Activated naive CD8-positive, alpha-beta T cell treated with anti-CD3 and anti-CD28 coated beads, Interleukin-2, amount 50 U/mL, for 24 hours (primary cell): ENCODE measurements at regions not wholly inside any gene's neighbourhood (a gene's known extent, or its start where the extent isn't known, plus 50 kb on each side); places are given as distances from the start of the nearest gene placed in this dataset.

Source experiments
- ATAC-seq: fragments of 150-1000 bp; cut with Tn5 transposase; one replicate; pipeline ENCODE4 v1.10.0; 2021
- DNase-seq: peaks from one replicate; pipeline ENCODE4 v3.0.0; 2021
- H3K27ac Mint-ChIP-seq: one replicate; pipeline ENCODE4 v1.8.0; 2021; ENCODE audit warnings: mild to moderate bottlenecking, mixed read lengths
- H3K27me3 Mint-ChIP-seq: one replicate; pipeline ENCODE4 v1.8.0; 2021; ENCODE audit warnings: mixed read lengths
- H3K36me3 Mint-ChIP-seq: one replicate; pipeline ENCODE4 v1.8.0; 2021; ENCODE audit warnings: low read depth, mixed read lengths
- H3K4me1 Mint-ChIP-seq: one replicate; pipeline ENCODE4 v1.8.0; 2021; ENCODE audit warnings: mixed read lengths
- H3K4me3 Mint-ChIP-seq: one replicate; pipeline ENCODE4 v1.8.0; 2021; ENCODE audit warnings: mild to moderate bottlenecking, moderate library complexity, mixed read lengths
- H3K9me3 Mint-ChIP-seq: one replicate; pipeline ENCODE4 v1.8.0; 2021; ENCODE audit warnings: mixed read lengths

DNA sequence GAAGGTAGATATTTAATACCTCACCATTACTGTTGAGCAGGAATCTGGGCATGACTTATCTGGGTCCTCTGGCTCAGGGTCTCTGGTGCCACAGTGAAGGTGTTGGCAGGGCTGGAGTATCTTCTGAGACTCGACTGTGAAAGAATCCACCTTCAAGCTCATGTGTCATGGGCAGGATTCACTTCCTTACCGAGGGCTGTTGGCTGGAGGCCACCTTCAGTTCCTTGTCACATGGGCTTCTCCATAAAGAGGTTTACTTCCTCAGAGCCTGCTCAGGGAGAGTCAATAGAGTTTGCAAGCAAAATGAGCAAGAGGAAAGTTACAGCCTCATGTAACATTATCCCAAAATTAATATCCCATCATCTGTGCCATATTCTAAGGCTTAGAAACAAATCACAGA, 459.5 kb downstream of the NR2F2 start:
- ATAC-seq (no peak), DNase-seq (no peak)
- Mint-ChIP-seq H3K9me3 (peaks cover 5% of the 10 kb centered on the region), H3K36me3 (no peaks in the 10 kb centered on the region), H3K27ac (no peak overlapping the region), H3K27me3 (no peaks in the 10 kb centered on the region), H3K4me1 (no peaks in the 10 kb centered on the region), H3K4me3 (no peak overlapping the region)

DNA sequence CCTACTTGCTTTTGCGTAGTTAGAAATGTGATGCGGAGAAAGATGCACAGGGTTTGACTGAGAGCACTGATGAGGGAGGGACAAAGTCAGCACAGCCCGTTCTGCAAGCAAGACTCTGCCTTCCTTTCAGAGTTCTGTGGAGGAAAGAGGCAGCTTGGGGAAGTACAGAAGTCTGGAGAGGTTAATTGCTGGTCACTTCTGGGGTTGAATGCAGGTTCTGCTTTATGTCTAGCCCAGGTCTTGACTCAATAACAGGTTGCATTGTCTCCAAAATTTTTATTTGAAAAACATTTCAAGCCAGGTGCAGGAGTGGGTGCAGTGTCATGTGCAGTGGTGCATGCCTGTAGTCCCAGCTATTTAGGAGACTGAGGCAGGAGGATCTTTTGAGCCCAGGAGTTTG, 461.7 kb downstream of the NR2F2 start:
- Mint-ChIP-seq H3K4me3 (no peak overlapping the region), H3K27ac (no peak overlapping the region), H3K36me3 (no peaks in the 10 kb centered on the region), H3K27me3 (no peaks in the 10 kb centered on the region), H3K9me3 (no peaks in the 10 kb centered on the region), H3K4me1 (no peaks in the 10 kb centered on the region)
- DNase-seq (no peak), ATAC-seq (no peak)

DNA sequence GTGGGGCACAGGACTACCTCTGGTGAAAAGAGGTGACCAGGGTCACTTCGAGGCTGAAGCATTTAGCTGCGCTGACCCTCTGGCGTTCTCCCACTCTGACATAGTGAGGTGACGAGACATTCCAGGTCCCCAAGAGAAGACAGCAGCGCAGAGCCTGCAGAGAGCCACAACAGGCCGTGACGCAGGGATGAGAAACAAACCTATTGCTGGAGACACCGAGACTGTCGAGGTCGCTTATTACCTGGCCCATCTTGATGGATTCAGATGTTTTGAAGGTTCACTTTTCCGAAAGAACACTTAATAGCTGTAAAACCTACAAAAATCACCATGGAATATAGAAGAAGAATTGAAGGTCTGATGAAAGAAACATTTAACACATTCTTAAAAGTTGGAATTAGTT, 466.3 kb downstream of the NR2F2 start:
- no peak for DNase-seq
- Mint-ChIP-seq H3K9me3 (peaks cover 3% of the 10 kb centered on the region), H3K36me3 (no peaks in the 10 kb centered on the region), H3K4me1 (no peaks in the 10 kb centered on the region), H3K27me3 (peaks cover 2% of the 10 kb centered on the region), H3K27ac (no peak overlapping the region), H3K4me3 (no peak overlapping the region)
- ATAC-seq: no peak

DNA sequence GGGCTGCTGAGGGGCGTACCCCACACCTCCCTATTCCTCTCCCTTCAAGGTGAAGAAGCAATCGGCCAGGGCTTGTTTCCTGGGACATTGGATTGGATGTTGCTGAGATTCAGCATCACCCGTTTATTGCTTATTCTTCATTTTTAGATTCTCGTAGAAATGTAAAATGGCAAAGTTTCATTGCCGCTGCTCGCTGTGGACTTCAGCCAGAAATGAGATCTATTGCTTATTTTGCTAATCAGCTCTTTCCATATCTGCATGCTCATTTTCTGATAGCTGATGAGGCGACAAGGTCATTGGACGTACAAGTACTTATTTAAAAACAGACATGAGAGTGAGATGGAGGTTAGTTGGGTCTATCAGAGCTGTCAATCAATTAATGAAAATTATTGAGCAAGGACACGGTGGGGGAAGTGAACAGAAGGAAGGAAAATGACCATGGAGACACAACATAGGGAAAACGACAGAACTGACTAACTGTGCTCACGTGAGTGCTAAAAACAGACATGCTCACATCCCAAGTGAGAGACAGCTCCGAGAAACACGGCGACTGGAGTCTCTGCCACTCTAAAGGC, 471.2 kb downstream of the NR2F2 start:
- Mint-ChIP-seq H3K4me1 (no peaks in the 10 kb centered on the region), H3K27me3 (peaks cover 2% of the 10 kb centered on the region), H3K36me3 (no peaks in the 10 kb centered on the region), H3K27ac (no peak overlapping the region), H3K9me3 (peaks cover 4% of the 10 kb centered on the region), H3K4me3 (no peak overlapping the region)
- ATAC-seq (no peak), DNase-seq (no peak)

DNA sequence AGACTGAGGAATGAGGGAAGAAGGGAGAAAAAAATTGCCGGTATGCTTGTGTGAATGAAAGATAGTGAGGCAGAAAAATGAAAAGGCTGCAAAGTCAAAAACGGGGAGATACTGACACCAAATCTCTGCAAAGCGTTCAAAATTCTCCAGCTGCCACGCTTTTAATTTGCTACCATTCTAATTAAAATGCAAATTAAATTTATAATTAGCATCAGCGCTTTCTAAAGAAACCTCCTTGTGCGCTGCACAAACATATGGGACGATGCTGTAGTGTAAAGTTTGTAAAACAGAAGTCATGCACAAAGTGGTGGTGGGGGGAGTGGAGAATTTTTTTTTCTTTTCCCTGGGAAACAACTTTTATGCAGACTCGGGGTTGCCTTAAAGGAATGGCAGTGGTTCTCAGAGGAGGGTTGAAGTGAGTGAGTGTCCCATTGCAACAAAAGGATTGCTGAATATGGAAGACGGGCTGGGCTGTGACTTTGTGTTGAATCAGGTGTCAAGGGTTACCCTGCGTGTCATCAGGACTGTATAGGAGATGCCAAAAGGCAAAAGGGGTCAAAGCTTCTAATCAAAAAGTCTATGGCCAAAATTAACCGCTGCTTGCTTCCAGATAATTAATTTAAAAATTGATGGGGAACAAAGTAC, 472.2 kb downstream of the NR2F2 start:
- ATAC-seq (no peak), DNase-seq (no peak)
- Mint-ChIP-seq H3K27ac (no peak overlapping the region), H3K9me3 (peaks cover 6% of the 10 kb centered on the region), H3K36me3 (no peaks in the 10 kb centered on the region), H3K4me1 (no peaks in the 10 kb centered on the region), H3K4me3 (no peak overlapping the region), H3K27me3 (peaks cover 2% of the 10 kb centered on the region)

DNA sequence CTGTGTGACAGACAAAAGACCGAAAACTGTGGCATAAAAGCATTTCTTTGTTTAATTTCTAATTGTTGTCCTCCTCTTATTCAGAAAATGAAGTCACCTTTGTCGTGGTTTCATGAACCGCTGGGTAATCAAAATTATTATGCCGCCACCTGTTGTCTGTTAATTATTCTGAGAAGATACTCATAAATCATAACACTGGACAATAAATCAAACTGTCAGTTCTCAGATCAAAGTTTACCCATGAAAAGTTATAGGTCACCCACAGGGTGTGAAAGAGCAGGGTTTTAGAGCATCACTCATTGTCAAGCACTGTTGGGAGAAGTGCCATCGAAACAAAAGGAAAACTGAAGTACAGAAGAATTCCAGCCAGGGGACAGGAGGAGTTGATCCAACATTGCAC, 474.3 kb downstream of the NR2F2 start:
- Mint-ChIP-seq H3K4me1 (no peaks in the 10 kb centered on the region), H3K36me3 (no peaks in the 10 kb centered on the region), H3K27me3 (peaks cover 2% of the 10 kb centered on the region), H3K4me3 (no peak overlapping the region), H3K27ac (no peak overlapping the region), H3K9me3 (peaks cover 8% of the 10 kb centered on the region)
- ATAC-seq (no peak), DNase-seq (no peak)

DNA sequence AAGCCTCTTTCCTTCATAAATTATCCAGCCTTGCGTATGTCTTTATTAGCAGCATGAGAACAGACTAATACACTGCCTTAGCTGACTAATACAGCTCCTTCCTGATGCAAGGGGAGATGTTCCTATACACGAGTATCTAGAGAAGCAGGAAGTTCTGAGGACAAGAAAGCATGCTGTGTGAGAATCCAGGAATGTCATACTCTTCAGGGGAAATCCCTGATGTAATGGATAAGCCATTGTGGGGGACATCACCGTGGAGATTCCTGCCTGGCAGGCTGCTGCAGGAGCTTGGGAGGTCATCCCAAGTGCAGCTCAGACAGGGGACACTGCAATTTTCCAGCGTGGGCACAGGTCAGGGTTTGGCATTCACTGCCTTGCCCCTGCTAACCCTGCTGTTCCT, 476.9 kb downstream of the NR2F2 start:
- Mint-ChIP-seq H3K9me3 (peaks cover 4% of the 10 kb centered on the region), H3K4me3 (no peak overlapping the region), H3K27ac (no peak overlapping the region), H3K36me3 (no peaks in the 10 kb centered on the region), H3K4me1 (no peaks in the 10 kb centered on the region), H3K27me3 (no peaks in the 10 kb centered on the region)
- ATAC-seq: no peak
- no peak for DNase-seq

DNA sequence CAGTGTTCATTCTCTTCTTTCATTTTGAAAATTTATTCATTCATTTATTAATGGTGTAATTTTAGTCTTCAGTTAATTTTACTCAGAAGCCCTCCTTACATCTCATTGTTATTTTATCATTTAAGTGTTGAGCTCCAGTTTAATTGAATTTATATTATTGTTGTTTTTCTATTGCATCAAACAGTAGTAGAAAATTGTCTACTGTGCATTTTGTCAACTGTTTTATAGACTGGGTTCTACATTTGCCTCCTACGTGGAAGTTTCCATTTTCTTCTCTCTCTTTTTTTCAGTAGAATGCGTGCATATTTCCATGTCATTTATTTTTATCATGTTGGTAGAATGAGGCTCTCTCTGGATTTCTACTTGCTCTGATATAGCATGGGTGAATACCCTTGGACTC, 487.4 kb downstream of the NR2F2 start:
- H3K9me3 Mint-ChIP-seq: peaks cover 4% of the 10 kb centered on the region
- ATAC-seq (no peak), DNase-seq (no peak)
- H3K4me3 Mint-ChIP-seq: no peak overlapping the region
- H3K36me3 Mint-ChIP-seq: no peaks in the 10 kb centered on the region
- H3K4me1 Mint-ChIP-seq: no peaks in the 10 kb centered on the region
- no peak overlapping the region for H3K27ac Mint-ChIP-seq
- H3K27me3 Mint-ChIP-seq: no peaks in the 10 kb centered on the region

DNA sequence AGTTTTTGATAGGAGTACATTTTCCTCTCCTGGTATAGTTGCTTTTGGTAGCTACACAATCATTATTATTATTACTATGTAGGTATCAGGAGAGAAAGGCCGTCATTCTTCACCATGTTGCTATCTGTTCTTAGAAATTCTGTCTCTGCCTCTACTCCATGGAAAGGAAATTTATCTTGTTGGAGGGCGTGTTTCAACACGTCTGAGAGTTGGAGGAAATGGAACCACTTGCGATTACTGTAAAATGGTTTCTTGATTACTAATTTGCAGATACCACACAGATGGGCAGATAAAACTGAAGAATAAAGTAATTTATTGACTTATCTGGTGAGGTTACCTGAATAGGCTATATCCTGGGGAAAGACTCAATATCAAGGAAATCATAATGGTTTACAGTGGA, 488.4 kb downstream of the NR2F2 start:
- H3K4me3 Mint-ChIP-seq: no peak overlapping the region
- H3K4me1 Mint-ChIP-seq: no peaks in the 10 kb centered on the region
- no peak overlapping the region for H3K27ac Mint-ChIP-seq
- ATAC-seq: no peak
- H3K27me3 Mint-ChIP-seq: no peaks in the 10 kb centered on the region
- no peaks in the 10 kb centered on the region for H3K36me3 Mint-ChIP-seq
- DNase-seq: no peak
- H3K9me3 Mint-ChIP-seq: peaks cover 4% of the 10 kb centered on the region

DNA sequence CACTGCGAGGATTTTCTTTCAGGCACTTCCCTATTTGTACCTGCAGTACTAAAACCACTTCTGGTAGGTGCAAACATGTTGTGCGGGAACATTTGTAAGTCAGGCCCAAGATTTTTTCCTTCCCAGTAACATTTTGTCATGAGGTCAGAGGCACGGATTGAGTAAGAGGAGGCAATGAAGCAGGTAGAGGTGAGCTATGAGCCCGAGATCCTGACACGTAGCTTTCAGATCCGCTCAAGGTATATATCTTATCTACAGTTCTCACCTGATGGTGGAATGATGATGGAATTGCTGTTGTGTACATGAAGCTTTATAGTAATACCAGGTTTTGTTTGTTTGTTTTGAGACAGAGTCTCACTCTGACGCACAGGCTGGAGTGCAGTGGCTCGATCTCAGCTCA, 497.5 kb downstream of the NR2F2 start:
- Mint-ChIP-seq H3K27ac (no peak overlapping the region), H3K9me3 (no peaks in the 10 kb centered on the region), H3K27me3 (no peaks in the 10 kb centered on the region), H3K36me3 (no peaks in the 10 kb centered on the region), H3K4me3 (no peak overlapping the region), H3K4me1 (no peaks in the 10 kb centered on the region)
- DNase-seq: no peak
- ATAC-seq: no peak

DNA sequence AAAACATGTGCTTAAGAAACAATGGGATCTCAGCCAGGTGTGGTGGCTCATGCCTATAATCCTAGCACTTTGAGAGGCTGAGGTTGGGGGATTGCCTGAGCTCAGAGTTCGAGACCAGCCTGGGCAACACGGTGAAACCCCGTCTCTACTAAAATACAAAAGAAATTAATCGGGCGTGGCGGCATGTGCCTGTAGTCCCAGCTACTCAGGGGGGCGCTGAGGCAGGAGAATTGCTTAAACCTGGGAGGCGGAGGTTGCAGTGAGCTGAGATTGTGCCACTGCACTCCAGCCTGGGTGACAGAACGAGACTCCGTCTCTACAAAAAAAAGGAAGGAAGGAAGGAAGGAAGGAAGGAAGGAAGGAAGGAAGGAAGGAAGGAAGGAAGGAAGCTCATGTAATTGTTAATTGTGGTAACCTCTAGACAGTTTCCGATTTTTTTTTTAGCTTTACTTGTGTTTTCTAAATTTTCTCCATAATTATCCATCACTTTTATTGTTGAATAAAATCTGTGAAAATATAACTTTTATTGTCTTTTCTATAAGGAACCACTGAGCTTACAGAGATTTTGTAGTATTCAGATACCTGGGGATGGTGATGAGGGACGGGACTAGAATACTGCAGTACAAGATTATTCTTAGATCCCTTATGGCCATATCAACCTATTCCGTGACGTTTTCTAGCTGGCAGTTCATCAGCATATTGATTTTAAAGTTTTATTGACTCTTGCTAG, 506.9 kb downstream of the NR2F2 start:
- Mint-ChIP-seq H3K27ac (no peak overlapping the region), H3K27me3 (no peaks in the 10 kb centered on the region), H3K4me3 (no peak overlapping the region), H3K36me3 (no peaks in the 10 kb centered on the region), H3K9me3 (peaks cover 19% of the 10 kb centered on the region), H3K4me1 (no peaks in the 10 kb centered on the region)
- no peak for DNase-seq
- no peak for ATAC-seq

DNA sequence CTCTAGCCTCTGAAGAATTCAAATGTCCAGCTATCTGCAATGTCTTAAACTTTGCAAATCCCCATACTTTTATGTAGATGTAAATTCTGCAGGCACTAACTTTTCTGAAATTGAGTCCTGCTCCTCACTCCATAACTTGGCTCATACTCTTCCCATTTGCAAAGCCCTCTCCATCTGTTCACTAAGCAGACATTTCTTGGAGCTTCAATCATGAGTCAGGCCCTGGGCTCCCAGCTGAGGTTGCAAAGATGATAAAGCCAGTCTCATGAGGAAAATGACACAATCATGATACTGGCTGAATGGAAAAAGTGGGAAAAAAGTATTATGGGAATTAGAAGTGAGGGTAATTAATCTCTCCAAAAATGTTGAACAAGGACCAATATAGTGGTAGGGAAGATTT, 507.6 kb downstream of the NR2F2 start:
- H3K4me3 Mint-ChIP-seq: no peak overlapping the region
- no peak for DNase-seq
- ATAC-seq: no peak
- no peak overlapping the region for H3K27ac Mint-ChIP-seq
- no peaks in the 10 kb centered on the region for H3K36me3 Mint-ChIP-seq
- H3K4me1 Mint-ChIP-seq: no peaks in the 10 kb centered on the region
- H3K27me3 Mint-ChIP-seq: no peaks in the 10 kb centered on the region
- H3K9me3 Mint-ChIP-seq: peaks cover 22% of the 10 kb centered on the region

DNA sequence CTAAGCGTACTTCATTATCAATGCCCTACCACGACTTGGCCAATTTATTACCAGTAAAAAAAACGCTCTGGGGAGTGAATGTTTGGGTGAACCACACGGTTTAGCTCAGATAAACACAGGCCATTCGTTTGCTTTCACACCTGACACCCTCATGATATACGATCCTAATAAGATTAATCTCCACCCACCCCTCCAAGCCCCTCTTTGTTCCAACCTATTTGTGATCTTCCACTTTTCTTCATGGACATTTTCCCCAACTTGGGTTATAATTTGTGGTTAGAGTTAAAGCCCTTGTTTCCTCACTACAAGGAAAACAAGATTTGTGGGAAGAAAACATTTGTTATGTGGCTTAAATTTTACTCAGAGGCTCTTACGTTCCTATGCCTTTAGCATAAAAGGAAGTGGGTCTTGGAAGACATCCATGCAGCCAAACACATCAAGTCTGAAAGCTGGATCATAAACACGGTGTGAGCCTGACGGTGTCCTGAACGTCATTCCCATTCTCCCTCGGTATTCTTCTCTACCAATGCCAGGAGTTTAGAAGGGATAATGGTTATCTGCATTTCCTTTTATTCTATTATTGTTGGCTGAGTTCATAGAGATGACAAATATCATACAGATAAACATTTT, 518.9 kb downstream of the NR2F2 start:
- ATAC-seq: no peak
- Mint-ChIP-seq H3K27me3 (no peaks in the 10 kb centered on the region), H3K4me1 (no peaks in the 10 kb centered on the region), H3K9me3 (peaks cover 25% of the 10 kb centered on the region), H3K4me3 (no peak overlapping the region), H3K27ac (no peak overlapping the region), H3K36me3 (no peaks in the 10 kb centered on the region)
- no peak for DNase-seq

DNA sequence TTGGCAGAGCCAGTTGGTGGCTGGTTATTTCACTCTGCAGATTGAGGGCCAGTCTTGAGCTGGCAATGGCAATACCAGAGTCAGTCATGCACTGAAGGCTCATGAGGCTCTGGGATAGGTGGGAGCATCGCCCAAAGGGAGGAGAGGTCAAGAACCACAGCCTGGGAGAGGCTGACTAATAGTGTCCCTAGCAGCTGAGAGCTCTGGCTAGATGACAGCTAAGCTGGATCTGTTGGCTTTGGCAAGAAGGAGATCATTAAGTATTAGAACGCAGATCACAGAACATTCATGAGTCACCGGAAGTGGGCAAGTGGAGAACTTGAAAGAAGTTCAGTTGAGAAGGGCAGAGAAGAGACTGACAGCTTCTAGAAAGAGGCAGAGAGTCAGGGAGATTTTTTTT, 521.1 kb downstream of the NR2F2 start:
- H3K9me3 Mint-ChIP-seq: peaks cover 25% of the 10 kb centered on the region

DNA sequence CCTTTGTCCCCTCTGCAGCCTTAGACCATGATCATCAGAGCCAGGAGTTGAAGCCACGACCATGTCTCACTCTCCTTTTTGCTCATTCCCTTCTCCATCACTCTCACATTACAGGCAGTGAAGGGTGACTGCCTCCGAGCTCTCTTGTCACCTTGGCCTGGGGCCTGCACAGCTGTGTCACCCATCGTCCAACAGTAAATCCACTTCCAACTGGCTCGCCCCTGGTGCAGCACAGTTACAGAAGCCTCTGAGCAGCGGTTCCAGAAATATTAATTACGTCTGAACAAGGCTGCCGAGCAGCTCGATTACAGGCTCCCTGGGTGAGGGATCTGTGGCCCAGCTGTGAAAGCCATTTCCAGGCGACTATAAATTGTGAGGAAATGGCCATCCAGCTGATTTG, 528.2 kb downstream of the NR2F2 start:
- DNase-seq: no peak

More for the DNA sequence above, 521.1 kb downstream of the NR2F2 start:
- no peaks in the 10 kb centered on the region for H3K36me3 Mint-ChIP-seq
- H3K27me3 Mint-ChIP-seq: no peaks in the 10 kb centered on the region
- no peak overlapping the region for H3K27ac Mint-ChIP-seq
- H3K4me1 Mint-ChIP-seq: no peaks in the 10 kb centered on the region
- DNase-seq (no peak), ATAC-seq (no peak)
- H3K4me3 Mint-ChIP-seq: no peak overlapping the region

More for the DNA sequence above, 528.2 kb downstream of the NR2F2 start:
- Mint-ChIP-seq H3K4me3 (no peak overlapping the region), H3K36me3 (no peaks in the 10 kb centered on the region), H3K27me3 (no peaks in the 10 kb centered on the region), H3K27ac (no peak overlapping the region), H3K4me1 (no peaks in the 10 kb centered on the region), H3K9me3 (peaks cover 3% of the 10 kb centered on the region)
- ATAC-seq: no peak
